GM18499 (cell line): ENCODE measurements at regions not wholly inside any gene's neighbourhood (a gene's known extent, or its start where the extent isn't known, plus 50 kb on each side); places are given as distances from the start of the nearest gene placed in this dataset.

ENCODE experiments used
- ATAC-seq: cut with Tn5 transposase; IDR thresholded peaks from one replicate; pipeline ENCODE4 v1.9.1; 2021; ENCODE audit warnings: moderate number of reproducible peaks; ENCODE audit not compliant: insufficient read depth, unreplicated experiment

DNA sequence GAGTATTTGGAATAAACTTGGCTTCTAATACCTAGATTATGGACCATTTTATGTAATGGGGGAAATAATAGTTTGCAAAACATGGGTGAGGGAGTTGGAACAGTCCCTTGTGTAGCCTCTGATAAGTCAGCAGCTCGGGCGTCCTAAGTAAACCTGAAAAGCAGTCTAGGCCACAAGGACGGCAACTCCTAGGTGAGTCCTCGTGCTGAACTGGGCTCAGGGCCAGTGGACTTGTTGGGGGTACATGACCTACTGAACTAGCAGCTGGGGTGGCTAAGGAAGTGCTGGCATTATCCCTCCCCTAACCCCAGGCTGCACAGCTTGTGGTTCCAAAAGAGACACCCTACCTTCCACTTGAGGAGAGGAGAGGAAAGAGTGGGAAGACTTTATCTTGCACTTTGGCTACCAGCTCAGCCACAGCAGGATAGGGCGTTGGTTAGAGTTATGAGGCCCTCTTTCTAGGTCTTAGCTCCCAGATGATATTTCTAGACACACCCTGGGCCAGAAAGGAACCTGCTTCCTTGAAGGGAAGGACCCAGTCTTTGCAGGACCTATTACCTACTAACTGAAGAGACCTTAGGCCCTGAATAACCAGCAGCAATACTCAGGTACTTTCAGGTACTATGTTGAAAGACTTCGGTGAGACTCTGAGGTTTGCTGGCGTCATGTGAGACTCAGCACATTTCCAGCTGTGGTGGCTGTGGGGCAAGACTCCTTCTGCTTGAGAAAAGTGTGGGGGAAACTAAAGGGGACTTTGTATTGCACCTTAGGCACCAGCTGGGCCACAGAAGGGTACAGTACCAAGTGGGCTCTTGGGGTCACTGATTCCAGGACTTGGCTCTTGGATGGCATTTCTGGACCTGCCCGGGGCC lies 71.0 kb downstream of the AQP4 start:
- ATAC-seq, result no peak

DNA sequence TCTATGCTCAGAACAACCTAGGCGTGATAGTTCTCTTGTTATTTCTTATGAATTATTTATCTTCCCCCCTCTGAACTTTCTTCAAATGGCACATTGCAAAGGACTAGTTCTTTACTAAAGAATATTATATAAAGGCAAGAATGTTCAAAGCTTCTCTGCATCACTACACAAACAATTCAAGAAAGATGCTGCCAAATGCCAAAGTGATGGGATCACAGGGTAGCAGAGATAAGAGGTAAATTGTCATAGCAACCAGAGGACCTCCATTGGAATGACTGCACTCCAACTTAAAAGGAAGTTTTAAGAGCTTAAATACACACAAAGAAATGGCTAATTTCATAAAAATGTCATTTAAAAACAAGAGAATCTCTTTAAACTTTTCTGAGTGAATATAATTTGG lies 72.8 kb downstream of the AQP4 start:
- ATAC-seq, result no peak

DNA sequence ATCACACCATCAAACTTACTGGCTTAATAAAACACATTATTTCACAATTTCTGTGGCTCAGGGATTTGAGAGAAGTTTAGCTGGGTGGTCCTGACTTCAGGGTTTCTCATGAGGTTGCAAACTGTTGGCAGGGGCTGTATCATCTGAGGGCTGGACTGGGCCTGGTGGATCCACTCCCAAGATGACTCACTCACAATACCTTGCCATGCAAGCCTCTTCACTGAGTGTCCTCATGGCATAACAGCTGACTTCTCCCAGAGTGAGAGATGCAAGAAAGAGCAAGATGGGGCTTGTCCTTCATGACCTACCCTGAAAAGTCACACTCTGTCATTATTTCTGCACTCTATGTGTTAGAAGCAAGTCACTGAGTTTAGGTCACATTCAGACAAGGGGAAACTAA lies 73.8 kb downstream of the AQP4 start:
- ATAC-seq, result no peak

DNA sequence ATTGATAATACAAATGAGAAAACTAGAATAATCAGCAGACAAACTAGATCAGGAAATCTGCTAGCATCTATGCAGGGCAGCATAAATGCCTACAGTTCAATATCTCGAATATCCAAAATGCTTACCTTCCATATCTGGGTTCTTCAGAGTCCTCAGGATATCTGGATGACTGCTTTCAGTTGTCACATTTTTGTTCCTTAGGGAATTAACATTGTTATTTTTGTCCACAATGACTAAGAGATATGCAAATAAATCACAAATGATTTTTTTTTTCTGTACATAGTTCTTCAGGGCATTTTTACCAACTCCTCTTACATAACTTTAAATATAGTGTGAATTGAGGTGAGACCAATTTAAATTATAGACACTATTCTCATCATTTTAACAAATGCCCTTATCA lies 80.9 kb downstream of the AQP4 start:
- no peak for ATAC-seq

DNA sequence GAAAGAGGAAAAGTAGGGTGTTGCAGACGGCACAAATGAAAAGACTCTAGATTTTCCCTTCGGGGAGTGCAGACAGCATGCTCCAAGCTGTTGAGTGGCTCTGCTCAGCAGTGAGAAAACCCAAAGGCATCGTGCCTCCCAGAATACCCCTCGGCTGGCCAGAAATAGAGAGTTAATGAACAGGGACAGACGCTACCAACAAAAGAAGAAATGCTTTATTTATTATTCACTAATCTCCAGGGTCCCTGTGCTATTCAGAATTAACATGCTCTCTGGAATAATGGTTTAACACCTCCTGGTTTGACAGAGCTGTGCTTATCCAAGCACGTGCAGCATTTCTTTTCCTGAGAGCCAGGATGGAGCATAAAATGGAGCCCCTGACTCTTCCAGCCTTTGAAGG lies 82.3 kb downstream of the AQP4 start:
- ATAC-seq, result no peak

DNA sequence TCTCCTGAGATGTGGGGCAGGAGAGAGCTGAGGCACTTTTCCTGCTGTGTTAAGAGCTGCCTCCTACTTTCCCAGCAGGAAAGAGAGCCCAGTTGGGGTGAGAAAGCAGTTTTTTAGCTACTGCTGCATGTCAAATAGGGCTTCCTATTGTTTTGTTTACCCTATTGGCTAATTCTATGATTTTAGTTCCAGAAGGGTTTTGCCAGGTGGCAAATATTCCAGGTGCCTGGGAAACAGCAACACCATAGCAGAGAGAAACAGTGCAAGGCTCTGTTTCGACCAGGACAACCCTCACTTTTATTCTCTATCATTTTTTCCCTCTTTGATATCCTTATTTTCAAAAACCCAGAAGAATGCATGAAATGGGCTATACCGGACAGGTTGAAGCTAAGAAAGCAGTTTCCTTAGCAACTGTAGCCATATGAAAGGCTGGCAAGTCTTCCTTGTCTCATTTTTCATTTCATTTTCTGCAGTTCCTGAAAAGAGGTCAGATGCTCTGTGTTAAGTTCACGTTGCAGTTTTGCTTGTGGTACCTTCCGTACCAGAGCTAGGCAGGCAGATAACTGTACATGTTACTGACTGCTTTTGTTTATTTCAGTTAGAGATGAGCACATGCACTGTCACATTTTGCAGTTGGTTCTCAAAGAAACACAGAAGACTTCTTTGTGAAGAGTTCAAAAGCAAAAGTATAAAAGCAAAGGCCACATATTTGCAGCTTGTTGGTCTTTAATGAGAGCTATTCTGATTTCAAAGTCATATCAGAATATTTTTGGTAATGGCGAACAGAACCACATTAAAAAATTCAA lies 84.8 kb downstream of the AQP4 start:
- no peak for ATAC-seq

DNA sequence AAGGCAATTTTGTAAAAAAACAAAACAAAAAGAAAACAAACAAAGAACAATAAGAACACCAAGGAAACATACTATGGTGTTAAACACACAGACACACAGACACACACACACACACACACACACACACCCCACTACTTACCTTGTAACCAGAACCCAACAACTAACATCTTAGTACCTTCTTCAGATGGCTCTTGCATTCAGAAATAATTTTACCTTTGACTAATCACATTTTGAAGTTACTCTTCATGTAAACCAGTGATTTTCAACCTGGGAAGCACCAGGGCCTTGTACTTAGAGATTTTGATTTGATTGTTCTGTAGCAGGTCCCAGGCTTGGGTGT lies 87.5 kb downstream of the AQP4 start:
- ATAC-seq, result no peak

DNA sequence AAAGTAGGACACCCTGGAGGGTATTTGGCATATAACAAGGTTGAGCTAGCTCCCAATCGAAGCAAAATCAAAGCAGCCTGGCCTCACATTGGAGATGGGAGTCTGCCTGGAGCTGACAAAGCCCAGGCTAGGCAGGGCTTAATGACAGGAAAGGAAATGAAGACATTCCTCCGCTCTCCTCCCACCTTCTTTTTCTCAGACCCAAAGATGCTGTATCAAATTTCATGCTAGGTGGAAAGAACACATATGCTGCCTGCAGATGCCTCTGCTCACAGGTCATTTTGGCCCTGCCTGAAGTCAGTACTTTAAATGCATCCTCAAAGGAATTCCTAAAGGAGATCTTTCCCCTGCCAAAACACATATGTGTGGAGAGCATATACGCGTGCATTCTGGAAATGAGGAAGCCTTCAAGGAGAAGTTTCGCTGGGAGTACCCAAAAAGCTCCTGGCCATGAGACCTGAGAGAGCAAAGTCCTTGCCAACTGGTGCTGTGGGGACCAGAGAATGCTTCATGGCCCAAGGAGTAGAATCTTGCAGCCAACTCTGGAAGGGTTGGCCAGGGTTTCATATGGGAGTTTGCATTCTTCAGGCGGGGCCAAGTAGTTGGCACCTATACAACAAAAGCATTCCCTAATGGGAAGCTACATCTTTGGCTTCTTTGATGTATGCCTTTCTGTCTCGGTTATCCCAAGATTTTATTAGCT lies 88.0 kb downstream of the AQP4 start:
- no peak for ATAC-seq

DNA sequence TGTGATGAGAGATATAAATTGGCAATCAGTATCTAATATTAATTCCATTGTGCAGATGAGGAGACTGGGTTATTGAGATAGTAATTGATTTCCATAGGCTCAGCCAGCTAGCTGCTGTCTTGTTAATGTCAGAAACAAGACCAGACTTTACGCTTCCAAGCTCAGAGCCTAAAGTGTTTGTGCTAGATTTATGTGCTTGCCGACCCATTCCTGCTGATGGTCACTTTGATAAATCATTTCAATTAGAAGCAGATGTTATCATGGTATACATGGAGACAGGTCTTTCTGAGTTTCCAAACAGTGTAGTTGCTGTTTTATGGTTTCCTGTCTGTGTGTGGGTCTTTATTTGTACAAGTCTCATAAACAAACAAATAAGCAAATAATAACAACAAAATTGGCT lies 92.8 kb downstream of the AQP4 start:
- ATAC-seq, result no peak

DNA sequence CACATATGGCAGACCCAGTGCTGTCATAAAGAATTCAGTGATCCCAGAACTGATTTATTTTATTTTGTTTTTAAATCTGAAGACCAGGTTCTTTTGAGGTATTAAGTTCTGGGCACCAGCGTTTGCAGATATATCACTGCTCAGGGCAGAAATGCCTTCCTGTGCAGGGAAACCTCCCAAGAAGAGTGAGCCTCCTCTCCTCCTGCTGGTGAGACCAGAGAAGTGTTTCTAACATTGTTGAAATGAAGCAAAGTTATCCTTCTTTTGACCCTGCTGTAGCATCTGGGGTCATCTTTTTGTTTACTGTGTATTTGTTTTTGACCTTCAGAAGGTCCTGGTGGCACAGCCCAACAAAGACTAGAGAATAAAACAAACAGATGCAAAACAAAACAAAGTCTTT lies 94.0 kb downstream of the AQP4 start:
- no peak for ATAC-seq

DNA sequence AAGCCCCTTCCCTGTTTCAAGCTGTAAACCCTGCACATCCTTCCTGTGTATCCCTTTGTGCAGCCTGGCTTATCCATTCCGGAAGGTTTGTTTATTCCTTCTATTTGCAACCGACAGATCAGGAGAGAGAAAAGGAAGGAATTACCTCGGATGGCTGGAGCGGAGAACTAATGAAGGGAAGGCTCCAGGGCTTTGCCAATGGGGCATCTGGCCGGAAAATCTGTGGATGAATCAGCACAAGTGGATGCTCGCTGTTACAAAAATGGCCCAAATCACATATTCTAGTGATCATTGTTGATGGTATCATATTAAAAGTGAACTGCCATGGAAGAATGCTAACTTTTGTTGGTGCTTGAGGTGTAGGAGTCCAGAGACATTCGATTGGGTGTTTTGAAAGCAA lies 97.1 kb downstream of the AQP4 start:
- no peak for ATAC-seq

DNA sequence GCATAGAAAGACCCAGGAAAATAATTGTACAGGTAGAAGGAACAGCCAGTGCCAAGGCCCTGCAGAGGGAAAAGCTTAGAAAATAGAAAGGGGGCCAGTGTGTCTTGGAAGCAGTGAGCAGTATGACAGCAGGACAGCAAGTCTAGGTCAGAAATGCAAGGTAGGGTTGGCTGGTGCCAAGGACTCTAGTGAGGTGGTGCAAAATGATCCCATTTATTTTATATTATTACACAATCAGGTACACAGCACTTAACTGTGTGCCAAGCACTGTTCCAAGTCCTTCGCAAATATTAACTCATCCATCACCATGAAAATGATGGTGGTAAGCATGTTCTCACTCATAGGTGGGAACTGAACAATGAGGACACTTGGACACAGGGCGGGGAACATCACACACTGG lies 100.0 kb downstream of the AQP4 start:
- no peak for ATAC-seq

DNA sequence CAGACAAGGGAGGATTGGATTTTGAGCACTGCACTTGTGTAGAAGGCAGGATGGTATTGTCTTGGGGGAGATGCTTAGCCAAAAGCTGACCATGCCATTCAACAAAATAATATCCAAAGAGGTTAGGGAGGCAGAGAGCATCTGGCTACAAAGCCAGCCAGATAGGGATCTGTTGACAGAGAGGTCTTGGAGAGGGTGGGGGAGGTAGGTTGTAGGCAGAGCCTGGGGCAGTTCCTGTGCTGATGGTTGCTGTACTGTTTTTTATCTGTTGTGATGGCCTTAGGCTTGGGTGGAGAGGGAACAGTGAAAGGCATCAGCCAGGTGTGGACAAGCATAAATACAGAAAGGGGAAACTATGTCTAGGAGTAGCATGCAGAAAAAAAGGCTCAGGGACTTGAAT lies 100.9 kb downstream of the AQP4 start:
- no peak for ATAC-seq

DNA sequence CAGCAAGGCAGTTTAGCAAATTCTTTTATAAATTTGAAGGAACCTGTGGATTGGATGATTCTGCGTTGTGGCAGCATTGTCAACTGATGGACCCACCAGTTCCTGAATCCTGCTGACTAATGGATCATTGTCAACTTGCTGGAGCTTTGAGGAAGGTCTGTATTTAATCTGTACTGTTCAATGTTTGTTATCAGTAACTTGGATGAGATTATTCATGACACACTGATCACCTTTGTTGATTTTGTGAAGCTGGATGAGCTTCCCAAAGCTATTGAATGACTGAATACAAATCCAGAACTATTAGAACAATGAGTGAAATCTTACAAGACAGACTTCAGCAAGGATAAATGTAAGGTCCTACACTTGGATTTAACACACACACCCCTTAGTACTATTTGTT lies 101.3 kb downstream of the AQP4 start:
- no peak for ATAC-seq

DNA sequence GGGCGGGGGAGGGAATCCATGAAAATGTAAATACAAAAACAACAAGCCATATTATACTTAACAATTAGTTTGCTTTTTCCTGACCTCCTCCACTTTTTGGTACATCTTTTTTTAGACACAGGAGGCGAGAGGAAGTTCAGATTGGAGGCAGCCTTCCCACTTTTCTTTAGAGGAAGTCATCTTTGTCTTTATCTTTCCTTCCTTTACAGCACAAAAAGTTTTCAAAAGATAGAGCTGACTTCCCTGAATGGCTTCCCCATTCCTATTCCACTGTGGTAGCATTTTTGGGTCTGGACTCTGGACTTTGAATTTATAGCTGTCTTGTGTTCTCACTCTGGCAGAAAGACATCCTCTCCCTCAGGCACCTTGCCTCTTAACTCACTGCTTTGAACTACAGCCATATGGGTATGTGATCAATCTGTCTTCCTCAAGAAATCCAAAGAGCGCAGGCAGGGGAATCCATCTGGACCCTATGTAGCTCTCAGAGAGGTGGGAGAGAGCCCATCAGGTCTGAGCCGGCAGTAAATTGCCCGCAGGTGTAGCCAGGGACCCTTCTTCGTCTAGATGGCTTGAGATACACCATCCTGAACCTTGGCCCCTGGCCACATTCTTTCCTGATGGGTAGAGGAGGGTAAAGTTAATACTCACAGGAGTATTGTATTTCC lies 101.9 kb downstream of the AQP4 start:
- no peak for ATAC-seq

DNA sequence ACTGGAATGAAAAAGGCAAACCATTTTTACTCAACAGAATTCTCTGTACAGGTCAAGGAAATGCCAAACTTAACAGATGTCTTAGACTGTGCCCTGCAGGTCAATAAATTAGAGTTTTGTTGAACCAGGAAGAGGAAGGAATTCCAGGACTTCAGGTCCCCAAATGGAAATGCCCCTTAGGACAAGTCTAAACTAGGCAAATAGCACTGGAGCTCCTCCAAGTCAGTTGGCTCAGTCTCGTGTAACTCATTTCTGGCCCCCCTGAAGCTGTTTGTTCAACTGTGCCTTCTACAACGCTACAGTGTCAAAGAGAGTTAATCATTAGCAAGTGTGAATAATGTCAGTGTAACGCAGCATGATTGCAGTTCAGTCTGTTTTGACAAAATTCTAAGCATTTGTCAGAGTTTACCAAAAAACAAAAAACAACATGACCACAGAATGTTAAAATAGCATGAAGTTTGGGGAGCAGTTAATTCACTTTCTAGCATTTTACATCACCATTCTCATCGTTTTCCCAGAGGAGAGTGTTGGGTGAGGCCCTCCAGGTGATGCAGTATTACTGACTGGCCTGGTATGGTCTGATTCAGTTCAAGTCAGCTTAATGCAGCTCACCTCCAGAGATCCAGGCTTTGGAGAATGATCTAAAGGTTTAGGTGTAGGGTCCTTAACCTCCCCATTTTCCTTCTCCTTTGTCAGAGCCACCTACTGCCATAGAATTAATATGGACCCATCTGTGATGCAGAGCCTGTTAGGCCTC lies 108.1 kb downstream of the AQP4 start:
- ATAC-seq, result no peak

DNA sequence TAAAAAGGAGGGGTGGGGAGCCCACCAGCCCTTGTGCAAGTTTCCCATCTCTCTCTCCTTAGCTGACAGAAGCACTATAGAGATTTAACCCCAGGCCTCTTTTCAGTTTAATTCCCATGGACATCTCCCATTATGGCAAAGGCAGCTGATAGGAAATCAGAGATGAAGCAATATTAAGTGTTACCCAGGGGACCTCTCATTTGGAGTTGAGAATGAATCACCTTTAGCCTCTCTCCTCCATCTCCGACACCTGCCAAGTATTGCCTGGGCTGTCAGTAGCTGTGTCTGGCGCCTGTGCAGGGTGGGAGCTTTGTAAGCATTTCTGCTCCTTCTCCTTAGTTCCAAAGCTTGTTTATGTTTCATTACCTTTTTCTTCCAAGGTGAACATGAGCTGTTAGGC lies 109.0 kb downstream of the AQP4 start:
- ATAC-seq, result no peak

DNA sequence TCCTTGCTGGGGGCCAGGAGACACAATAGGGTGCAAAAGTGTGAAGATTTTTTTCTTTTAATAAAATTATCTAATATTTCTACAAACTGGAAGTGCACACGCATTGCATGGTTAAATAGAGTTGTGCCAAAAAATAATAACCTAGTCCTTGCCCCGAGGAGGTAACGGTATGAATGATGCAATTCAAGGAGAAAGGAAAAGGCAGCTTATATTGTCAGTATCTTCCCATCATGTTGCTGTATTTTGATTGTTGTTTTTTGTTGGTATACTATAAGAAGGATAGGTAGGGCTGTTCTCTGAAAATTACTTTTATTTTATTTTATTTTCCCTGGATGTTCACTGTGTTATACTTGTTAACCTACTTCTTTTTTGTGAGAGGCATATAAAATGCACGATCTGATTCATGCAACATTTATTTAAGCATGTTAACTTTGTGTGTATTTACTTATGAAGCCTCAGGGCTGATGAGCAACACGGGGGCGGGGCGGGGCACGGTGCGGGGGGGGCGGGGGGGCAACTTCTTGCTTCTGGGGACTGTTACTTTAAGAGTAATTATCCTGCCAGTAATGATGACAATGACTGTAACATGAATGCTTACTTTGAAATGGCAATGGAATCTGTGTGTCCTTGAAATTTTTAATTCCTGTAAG lies 118.6 kb downstream of the AQP4 start:
- no peak for ATAC-seq

DNA sequence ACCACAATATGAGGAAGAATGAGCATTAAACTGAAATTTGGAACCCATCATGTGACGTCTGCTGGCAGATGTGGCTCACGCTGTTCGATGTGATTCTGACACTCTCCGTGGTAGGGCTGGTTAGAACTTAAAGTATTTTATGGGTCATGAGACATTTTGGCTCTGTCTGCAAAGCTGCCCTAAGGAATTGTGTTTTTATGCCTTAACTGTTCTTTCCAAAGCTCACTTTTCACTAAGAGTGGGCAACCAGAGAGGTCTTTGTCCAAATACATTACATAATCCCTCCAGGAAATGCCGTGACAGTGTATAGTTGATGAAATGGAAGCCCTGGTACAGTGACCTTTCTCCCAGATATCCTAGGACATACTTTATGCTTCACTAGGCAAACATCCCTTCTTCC lies 119.1 kb downstream of the AQP4 start:
- no peak for ATAC-seq
